H9 (cell line): ENCODE measurements at regions not wholly inside any gene's neighbourhood (a gene's known extent, or its start where the extent isn't known, plus 50 kb on each side); places are given as distances from the start of the nearest gene placed in this dataset.

Experiments
- DNase-seq: peaks from one replicate; pipeline ENCODE4 v3.0.0-alpha.2; 2017
- H2AFZ ChIP-seq: one replicate; pipeline ENCODE4 v1.6.1; 2013; ENCODE audit warnings: mild to moderate bottlenecking, low read length, control low read depth, moderate library complexity
- H2AK5ac ChIP-seq: 2 replicates; pipeline ENCODE4 v1.6.1; 2013; ENCODE audit warnings: low read length, control low read depth, mixed read lengths; ENCODE audit not compliant: insufficient read length
- H2BK120ac ChIP-seq: one replicate; pipeline ENCODE4 v1.6.1; 2013; ENCODE audit warnings: low read depth, mild to moderate bottlenecking, low read length, control low read depth, inconsistent platforms; ENCODE audit not compliant: poor library complexity, severe bottlenecking
- H2BK12ac ChIP-seq: 2 replicates; pipeline ENCODE4 v1.6.1; 2013; ENCODE audit warnings: low read length, control low read depth, mixed read lengths, low read depth; ENCODE audit not compliant: insufficient read length
- H2BK15ac ChIP-seq: 2 replicates; pipeline ENCODE4 v1.6.1; 2013; ENCODE audit warnings: low read depth, low read length, control low read depth
- H2BK20ac ChIP-seq: one replicate; pipeline ENCODE4 v1.6.1; 2013; ENCODE audit warnings: low read depth, mild to moderate bottlenecking, low read length, control low read depth, inconsistent platforms; ENCODE audit not compliant: poor library complexity, severe bottlenecking
- H2BK5ac ChIP-seq: 2 replicates; pipeline ENCODE4 v1.6.1; 2013; ENCODE audit warnings: low read length, control low read depth, mixed read lengths; ENCODE audit not compliant: insufficient read length
- H3K14ac ChIP-seq: 2 replicates; pipeline ENCODE4 v1.6.1; 2013; ENCODE audit warnings: low read length, control low read depth; ENCODE audit not compliant: insufficient read depth
- H3K18ac ChIP-seq: 2 replicates; pipeline ENCODE4 v1.6.1; 2013; ENCODE audit warnings: low read depth, mild to moderate bottlenecking, mixed read lengths, low read length, control low read depth; ENCODE audit not compliant: insufficient read length
- H3K23ac ChIP-seq: 2 replicates; pipeline ENCODE4 v1.6.1; 2013; ENCODE audit warnings: low read length, control low read depth, mixed read lengths, low read depth; ENCODE audit not compliant: insufficient read length
- H3K23me2 ChIP-seq: 2 replicates; pipeline ENCODE4 v1.6.1; 2013; ENCODE audit warnings: low read depth, mild to moderate bottlenecking, mixed read lengths, low read length, control low read depth; ENCODE audit not compliant: insufficient read length, poor library complexity, severe bottlenecking
- H3K27ac ChIP-seq: 2 replicates; pipeline ENCODE4 v1.5.1; 2013; ENCODE audit warnings: low read length, control low read depth, mixed read lengths, low read depth; ENCODE audit not compliant: insufficient read length
- H3K27me3 ChIP-seq: 2 replicates; pipeline ENCODE4 v1.6.1; 2013; ENCODE audit warnings: low read length, control low read depth, inconsistent platforms; ENCODE audit not compliant: insufficient read depth
- H3K4ac ChIP-seq: 2 replicates; pipeline ENCODE4 v1.6.1; 2013; ENCODE audit warnings: low read depth, mild to moderate bottlenecking, control low read depth, inconsistent platforms, low read length, moderate library complexity
- H3K4me1 ChIP-seq: 2 replicates; pipeline ENCODE4 v1.6.1; 2013; ENCODE audit warnings: low read length, control low read depth, inconsistent platforms; ENCODE audit not compliant: insufficient read depth
- H3K4me2 ChIP-seq: 2 replicates; pipeline ENCODE4 v1.6.1; 2013; ENCODE audit warnings: low read length, control low read depth, mixed read lengths; ENCODE audit not compliant: insufficient read length, insufficient read depth
- H3K56ac ChIP-seq: 2 replicates; pipeline ENCODE4 v1.6.1; 2013; ENCODE audit warnings: low read depth, mild to moderate bottlenecking, mixed read lengths, low read length, control low read depth; ENCODE audit not compliant: insufficient read length
- H3K79me1 ChIP-seq: 2 replicates; pipeline ENCODE4 v1.6.1; 2013; ENCODE audit warnings: low read depth, mild to moderate bottlenecking, moderate library complexity, low read length, control low read depth, inconsistent platforms; ENCODE audit not compliant: insufficient read depth, poor library complexity, severe bottlenecking
- H3K79me2 ChIP-seq: 2 replicates; pipeline ENCODE4 v1.6.1; 2013; ENCODE audit warnings: low read length, control low read depth, inconsistent platforms; ENCODE audit not compliant: insufficient read depth
- H3K9ac ChIP-seq: 2 replicates; pipeline ENCODE4 v1.6.1; 2013; ENCODE audit warnings: low read length, control low read depth, mixed read lengths; ENCODE audit not compliant: insufficient read length; ENCODE audit errors: extremely low read depth
- H3K9me3 ChIP-seq: one replicate; pipeline ENCODE4 v1.6.1; 2013; ENCODE audit warnings: low read depth, low read length, inconsistent platforms; ENCODE audit not compliant: control insufficient read depth
- H3T11ph ChIP-seq: one replicate; pipeline ENCODE4 v1.6.1; 2013; ENCODE audit warnings: mild to moderate bottlenecking, low read length, control low read depth, inconsistent platforms
- H4K20me1 ChIP-seq: one replicate; pipeline ENCODE4 v1.6.1; 2013; ENCODE audit not compliant: control insufficient read depth, insufficient read length, insufficient read depth
- H4K5ac ChIP-seq: 2 replicates; pipeline ENCODE4 v1.6.1; 2013; ENCODE audit warnings: low read depth, mild to moderate bottlenecking, mixed read lengths, low read length, control low read depth; ENCODE audit not compliant: insufficient read length
- H4K8ac ChIP-seq: replicated peaks from 2 replicates; pipeline ENCODE4 v1.6.1; 2013; ENCODE audit warnings: low read length, control low read depth, mixed read lengths, low read depth; ENCODE audit not compliant: insufficient read length
- H4K91ac ChIP-seq: 2 replicates; pipeline ENCODE4 v1.6.1; 2013; ENCODE audit warnings: low read depth, mild to moderate bottlenecking, moderate library complexity, mixed read lengths, low read length, control low read depth; ENCODE audit not compliant: insufficient read length
- H3K27ac Mint-ChIP-seq, 3 experiments: 2 replicates in 2 of 3; 3 replicates in 1 of 3; pipeline ENCODE4 v1.8.0; 2020 to 2021; ENCODE audit warnings: mixed read lengths in 3 of 3, mild to moderate bottlenecking in 1 of 3, moderate library complexity in 1 of 3
- H3K27me3 Mint-ChIP-seq: 2 replicates; pipeline ENCODE4 v1.8.0; 2021; ENCODE audit warnings: low read depth, mild to moderate bottlenecking, moderate library complexity, mixed read lengths
- H3K36me3 Mint-ChIP-seq, 3 experiments: 2 replicates in 2 of 3; 3 replicates in 1 of 3; pipeline ENCODE4 v1.8.0; 2020 to 2021; ENCODE audit warnings: low read depth in 3 of 3, mixed read lengths in 3 of 3; ENCODE audit not compliant: insufficient read depth in 1 of 3
- H3K4me1 Mint-ChIP-seq, 2 experiments: 2 replicates each; pipeline ENCODE4 v1.8.0; 2020; ENCODE audit warnings: mixed read lengths in 2 of 2
- H3K4me3 Mint-ChIP-seq, 2 experiments: 2 replicates in 1 of 2; 3 replicates in 1 of 2; pipeline ENCODE4 v1.8.0; 2020 to 2021; ENCODE audit warnings: mild to moderate bottlenecking in 2 of 2, mixed read lengths in 2 of 2, moderate library complexity in 1 of 2
- H3K9me3 Mint-ChIP-seq, 2 experiments: 2 replicates in 1 of 2; 3 replicates in 1 of 2; pipeline ENCODE4 v1.8.0; 2020; ENCODE audit warnings: mild to moderate bottlenecking in 2 of 2, mixed read lengths in 2 of 2, moderate library complexity in 1 of 2
- WGBS: extraction: QIAGEN DNeasy Blood & Tissue Kit; methylation state at CpG from one replicate; pipeline ENCODE4 v1.1.7; 2013; ENCODE audit warnings: missing lambda C conversion rate, low lambda C conversion rate, mixed read lengths; ENCODE audit not compliant: insufficient read length; ENCODE audit errors: extremely low coverage; 5-methylcytosine and 5-hydroxymethylcytosine counted together
- TF ChIP-seq, protein P1 (sequence below): fragments of 200-600 bp; sonication (generic); conservative IDR thresholded peaks from 3 replicates; pipeline ENCODE4 v1.8.0; 2021; ENCODE audit warnings: antibody characterized with exemption, mild to moderate bottlenecking

DNA sequence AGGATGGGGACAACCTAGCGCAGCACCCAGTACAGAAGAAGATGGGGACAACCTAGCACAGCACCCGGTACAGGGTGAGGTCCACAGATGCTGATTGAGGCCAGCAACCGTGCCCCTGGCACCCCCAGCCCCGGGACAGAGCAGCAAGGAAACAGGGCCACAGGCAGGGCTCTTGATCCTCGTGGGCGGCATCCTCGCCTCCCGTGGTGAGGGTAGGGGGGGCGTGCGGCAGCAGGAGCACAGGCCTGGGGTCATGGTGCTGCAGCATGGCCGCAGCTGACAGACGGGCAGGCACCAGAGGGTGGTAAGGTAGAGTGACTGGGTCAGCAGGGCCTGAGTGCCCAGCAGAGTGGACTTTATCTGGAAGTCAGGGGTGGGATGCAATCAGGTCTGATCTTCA lies 89.5 kb downstream of the HMX1 start:
- H4K20me1 ChIP-seq = no peaks in the 10 kb centered on the region
- no peaks in the 10 kb centered on the region for H3K79me2 ChIP-seq
- no peak overlapping the region for H2BK15ac ChIP-seq
- WGBS = no CpG with 5 or more reads among the region's 12 CpGs
- H2BK12ac ChIP-seq = no peak overlapping the region
- no peak overlapping the region for H4K8ac ChIP-seq
- H4K91ac ChIP-seq = no peak overlapping the region
- no peaks in the 10 kb centered on the region for H3K4me1 ChIP-seq
- H2BK120ac ChIP-seq = no peak overlapping the region
- H2AFZ ChIP-seq = no peak overlapping the region
- H3K79me1 ChIP-seq = no peaks in the 10 kb centered on the region
- H2BK20ac ChIP-seq = no peak overlapping the region
- H3K9ac ChIP-seq = no peak overlapping the region
- peaks cover 2% of the 10 kb centered on the region for H3K27me3 Mint-ChIP-seq
- no peaks in the 10 kb centered on the region for H3K9me3 ChIP-seq
- H3T11ph ChIP-seq = no peak overlapping the region
- H2BK5ac ChIP-seq = no peak overlapping the region
- no peak overlapping the region for H2AK5ac ChIP-seq
- no peak overlapping the region for H3K18ac ChIP-seq
- H3K9me3 Mint-ChIP-seq = no peaks in the 10 kb centered on the region
- H3K23me2 ChIP-seq = no peaks in the 10 kb centered on the region
- no peak overlapping the region for H3K4me2 ChIP-seq
- no peak overlapping the region for H3K56ac ChIP-seq
- no peak overlapping the region for H3K27ac Mint-ChIP-seq
- TF ChIP-seq, protein P1, sequence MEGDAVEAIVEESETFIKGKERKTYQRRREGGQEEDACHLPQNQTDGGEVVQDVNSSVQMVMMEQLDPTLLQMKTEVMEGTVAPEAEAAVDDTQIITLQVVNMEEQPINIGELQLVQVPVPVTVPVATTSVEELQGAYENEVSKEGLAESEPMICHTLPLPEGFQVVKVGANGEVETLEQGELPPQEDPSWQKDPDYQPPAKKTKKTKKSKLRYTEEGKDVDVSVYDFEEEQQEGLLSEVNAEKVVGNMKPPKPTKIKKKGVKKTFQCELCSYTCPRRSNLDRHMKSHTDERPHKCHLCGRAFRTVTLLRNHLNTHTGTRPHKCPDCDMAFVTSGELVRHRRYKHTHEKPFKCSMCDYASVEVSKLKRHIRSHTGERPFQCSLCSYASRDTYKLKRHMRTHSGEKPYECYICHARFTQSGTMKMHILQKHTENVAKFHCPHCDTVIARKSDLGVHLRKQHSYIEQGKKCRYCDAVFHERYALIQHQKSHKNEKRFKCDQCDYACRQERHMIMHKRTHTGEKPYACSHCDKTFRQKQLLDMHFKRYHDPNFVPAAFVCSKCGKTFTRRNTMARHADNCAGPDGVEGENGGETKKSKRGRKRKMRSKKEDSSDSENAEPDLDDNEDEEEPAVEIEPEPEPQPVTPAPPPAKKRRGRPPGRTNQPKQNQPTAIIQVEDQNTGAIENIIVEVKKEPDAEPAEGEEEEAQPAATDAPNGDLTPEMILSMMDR = no peak
- no peak overlapping the region for H3K23ac ChIP-seq
- H4K5ac ChIP-seq = no peak overlapping the region
- no peak overlapping the region for H3K27ac ChIP-seq
- no peak for DNase-seq
- H3K36me3 Mint-ChIP-seq = no peaks in the 10 kb centered on the region
- no peak overlapping the region for H3K4me3 Mint-ChIP-seq
- no peak overlapping the region for H3K4ac ChIP-seq
- H3K4me1 Mint-ChIP-seq = peaks cover 0 to 3% of the 10 kb centered on the region in 2 experiments; a peak in 1 of 4 replicates
- H3K14ac ChIP-seq = no peak overlapping the region
- H3K27me3 ChIP-seq = no peaks in the 10 kb centered on the region
